Stimulated activated naive CD8-positive, alpha-beta T cell treated with anti-CD3 and anti-CD28 coated beads, Interleukin-15, amount 100 ng/mL, for 72 hours (primary cell): ENCODE measurements at regions not wholly inside any gene's neighbourhood (a gene's known extent, or its start where the extent isn't known, plus 50 kb on each side); places are given as distances from the start of the nearest gene placed in this dataset.

Experiments
- ATAC-seq: fragments of 150-1000 bp; cut with Tn5 transposase; 2 replicates; pipeline ENCODE4 v1.10.0; 2021; ENCODE audit warnings: mild to moderate bottlenecking, moderate library complexity
- DNase-seq, 2 donors: peaks; one replicate each; pipeline ENCODE4 v3.0.0; 2021 to 2022
- H3K27ac Mint-ChIP-seq, 2 donors: one replicate each; pipeline ENCODE4 v1.8.0; 2022; ENCODE audit warnings: mild to moderate bottlenecking in 2 of 2, mixed read lengths in 2 of 2, moderate library complexity in 2 of 2
- H3K27me3 Mint-ChIP-seq: one replicate; pipeline ENCODE4 v1.8.0; 2022; ENCODE audit warnings: mixed read lengths
- H3K4me1 Mint-ChIP-seq: one replicate; pipeline ENCODE4 v1.8.0; 2022; ENCODE audit warnings: mild to moderate bottlenecking, mixed read lengths
- H3K4me3 Mint-ChIP-seq, 2 donors: one replicate each; pipeline ENCODE4 v1.8.0; 2022; ENCODE audit warnings: mild to moderate bottlenecking in 2 of 2, mixed read lengths in 2 of 2, moderate library complexity in 1 of 2
- H3K9me3 Mint-ChIP-seq, 2 donors: one replicate each; pipeline ENCODE4 v1.8.0; 2022; ENCODE audit warnings: mixed read lengths in 2 of 2

GRCh38 chr1:63230722-63231121 lies 91.6 kb upstream of the FOXD3 start:
- no peak overlapping the region for H3K4me3 Mint-ChIP-seq
- ATAC-seq (no peak), DNase-seq (no peak)
- no peak overlapping the region for H3K27ac Mint-ChIP-seq
- peaks cover 0 to 3% of the 10 kb centered on the region in 2 donors for H3K9me3 Mint-ChIP-seq
- H3K27me3 Mint-ChIP-seq, result peaks cover 15% of the 10 kb centered on the region
- H3K4me1 Mint-ChIP-seq, result no peaks in the 10 kb centered on the region

- DNase-seq (no peak), ATAC-seq (no peak)
- peaks cover 0 to 3% of the 10 kb centered on the region in 2 donors for H3K9me3 Mint-ChIP-seq
- no peaks in the 10 kb centered on the region for H3K4me1 Mint-ChIP-seq
- H3K27me3 Mint-ChIP-seq, result no peaks in the 10 kb centered on the region
- no peak overlapping the region for H3K27ac Mint-ChIP-seq
- no peak overlapping the region for H3K4me3 Mint-ChIP-seq
Observed at GRCh38 chr1:63238721-63239120, 83.6 kb upstream of the FOXD3 start.

DNA sequence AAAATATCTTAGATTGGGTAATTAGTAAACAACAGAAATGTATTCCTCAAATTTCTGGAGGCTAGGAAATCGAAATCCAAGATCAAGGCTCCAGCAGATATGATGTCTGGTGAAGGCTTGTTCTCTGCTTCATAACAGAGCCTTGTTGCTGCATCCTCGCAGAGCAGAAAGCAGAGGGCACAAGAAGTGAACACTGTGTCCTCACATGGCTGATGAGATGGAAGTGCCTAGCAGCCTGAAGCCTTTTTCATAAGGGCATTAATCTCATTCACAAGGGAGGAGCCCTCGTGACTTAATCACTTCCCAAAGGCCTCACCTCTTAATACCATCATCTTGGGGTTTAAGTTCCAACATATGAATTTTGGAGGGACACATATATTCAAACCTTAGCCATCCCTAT lies 77.2 kb upstream of the FOXD3 start:
- H3K27ac Mint-ChIP-seq, result no peak overlapping the region
- DNase-seq (no peak), ATAC-seq (no peak)
- H3K4me1 Mint-ChIP-seq, result no peaks in the 10 kb centered on the region
- no peak overlapping the region for H3K4me3 Mint-ChIP-seq
- peaks cover 0 to 3% of the 10 kb centered on the region in 2 donors for H3K9me3 Mint-ChIP-seq
- no peaks in the 10 kb centered on the region for H3K27me3 Mint-ChIP-seq

DNA sequence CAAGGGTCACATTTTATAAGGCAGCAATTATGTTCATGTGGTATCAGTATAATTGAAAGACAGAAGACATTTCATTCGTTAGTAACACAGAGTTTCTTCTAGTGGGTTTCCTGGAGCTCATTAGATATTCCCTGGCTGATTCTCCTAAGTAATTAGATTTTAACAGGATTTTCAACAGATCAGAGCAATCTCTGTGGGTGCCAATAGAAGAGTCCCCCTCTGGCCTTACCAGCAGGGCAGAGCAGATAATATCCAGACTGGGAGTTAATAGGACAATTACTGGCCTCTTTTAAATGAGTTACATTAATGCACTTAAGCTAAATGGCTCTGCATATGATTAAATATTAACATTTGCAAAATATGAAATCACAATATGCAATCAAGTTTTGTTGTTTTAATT lies 74.2 kb upstream of the FOXD3 start:
- no peak overlapping the region for H3K27ac Mint-ChIP-seq
- H3K9me3 Mint-ChIP-seq, result peaks cover 0 to 3% of the 10 kb centered on the region in 2 donors
- no peaks in the 10 kb centered on the region for H3K27me3 Mint-ChIP-seq
- DNase-seq (no peak), ATAC-seq (no peak)
- no peak overlapping the region for H3K4me3 Mint-ChIP-seq
- no peaks in the 10 kb centered on the region for H3K4me1 Mint-ChIP-seq

DNA sequence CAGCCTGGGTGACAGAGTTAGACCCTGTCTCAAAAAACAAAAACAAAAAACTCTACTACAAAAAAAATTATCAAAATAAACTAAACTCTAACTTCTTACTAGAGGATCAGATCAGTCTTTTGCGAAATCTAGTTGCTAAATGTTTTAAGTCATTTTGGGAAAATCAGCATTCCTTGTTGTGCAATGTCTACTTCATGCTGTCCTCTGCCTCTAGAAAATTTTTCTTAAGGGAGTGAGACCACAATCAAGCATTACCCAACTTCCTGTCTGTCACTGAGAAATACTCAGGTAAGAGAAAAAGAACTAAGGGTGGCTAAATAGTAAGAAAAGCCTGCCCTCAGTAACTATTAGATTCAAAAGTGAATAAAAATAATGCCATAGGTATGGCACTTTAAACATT lies 67.2 kb upstream of the FOXD3 start:
- no peak overlapping the region for H3K4me3 Mint-ChIP-seq
- H3K9me3 Mint-ChIP-seq, result no peaks in the 10 kb centered on the region
- H3K4me1 Mint-ChIP-seq, result no peaks in the 10 kb centered on the region
- DNase-seq (no peak), ATAC-seq (no peak)
- H3K27me3 Mint-ChIP-seq, result peaks cover 10% of the 10 kb centered on the region
- H3K27ac Mint-ChIP-seq, result no peak overlapping the region

GRCh38 chr1:63261736-63262458 lies 60.5 kb upstream of the FOXD3 start:
- H3K4me1 Mint-ChIP-seq, result no peaks in the 10 kb centered on the region

DNA sequence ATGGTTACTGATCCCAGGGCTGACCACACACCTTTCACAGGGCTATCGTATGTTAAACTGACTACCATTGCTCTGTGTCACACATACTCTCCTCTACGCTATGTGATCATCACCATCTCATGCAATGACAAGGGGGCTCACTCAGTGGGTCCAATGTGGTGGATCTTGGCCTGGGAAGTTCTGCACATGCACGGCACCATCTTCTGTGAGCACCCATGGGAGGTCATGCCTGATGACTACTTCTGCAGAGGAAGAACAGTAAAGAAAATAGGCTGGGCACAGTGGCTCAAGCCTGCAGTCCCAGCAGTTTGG lies 60.0 kb upstream of the FOXD3 start:
- no peak overlapping the region for H3K27ac Mint-ChIP-seq
- peaks cover 36% of the 10 kb centered on the region for H3K27me3 Mint-ChIP-seq
- no peak for ATAC-seq
- no peaks in the 10 kb centered on the region for H3K9me3 Mint-ChIP-seq
- DNase-seq, result no peak
- no peak overlapping the region for H3K4me3 Mint-ChIP-seq
- H3K4me1 Mint-ChIP-seq, result no peaks in the 10 kb centered on the region

More at GRCh38 chr1:63261736-63262458, 60.5 kb upstream of the FOXD3 start:
- no peak overlapping the region for H3K27ac Mint-ChIP-seq
- H3K27me3 Mint-ChIP-seq, result peaks cover 40% of the 10 kb centered on the region
- no peak overlapping the region for H3K4me3 Mint-ChIP-seq
- DNase-seq (no peak), ATAC-seq (no peak)
- H3K9me3 Mint-ChIP-seq, result no peaks in the 10 kb centered on the region

- no peak for DNase-seq
- ATAC-seq, result no peak
- H3K27me3 Mint-ChIP-seq, result peaks cover 39% of the 10 kb centered on the region
- no peaks in the 10 kb centered on the region for H3K9me3 Mint-ChIP-seq
- no peaks in the 10 kb centered on the region for H3K4me1 Mint-ChIP-seq
- no peak overlapping the region for H3K4me3 Mint-ChIP-seq
- no peak overlapping the region for H3K27ac Mint-ChIP-seq
Observed at GRCh38 chr1:63264161-63264560, 58.2 kb upstream of the FOXD3 start.

DNA sequence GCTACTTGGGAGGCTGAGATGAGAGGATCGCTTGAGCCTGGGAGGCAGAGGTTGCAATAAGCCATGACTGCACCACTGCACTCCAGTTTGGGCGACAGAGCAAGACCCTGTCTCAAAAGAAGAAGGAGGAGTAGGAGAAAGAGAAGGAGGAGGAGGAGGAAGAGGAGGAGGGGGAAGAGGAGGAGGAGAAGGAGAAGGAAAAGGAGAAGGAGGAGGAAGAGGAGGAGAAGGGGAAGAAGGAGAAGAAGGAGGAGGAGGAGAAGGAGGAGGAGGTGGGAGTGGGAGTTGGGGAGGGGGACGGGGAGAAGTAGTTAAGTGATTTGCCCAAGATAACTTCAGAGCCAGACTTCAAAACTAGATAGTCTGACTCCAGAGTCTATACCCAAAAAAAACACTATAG lies 55.5 kb upstream of the FOXD3 start:
- no peak for DNase-seq
- H3K27ac Mint-ChIP-seq, result no peak overlapping the region
- no peak overlapping the region for H3K4me3 Mint-ChIP-seq
- H3K27me3 Mint-ChIP-seq, result peaks cover 38% of the 10 kb centered on the region
- no peak for ATAC-seq
- H3K4me1 Mint-ChIP-seq, result no peaks in the 10 kb centered on the region
- no peaks in the 10 kb centered on the region for H3K9me3 Mint-ChIP-seq

GRCh38 chr1:63268876-63269275 lies 53.5 kb upstream of the FOXD3 start:
- no peaks in the 10 kb centered on the region for H3K9me3 Mint-ChIP-seq
- DNase-seq (no peak), ATAC-seq (no peak)
- no peak overlapping the region for H3K4me3 Mint-ChIP-seq
- no peak overlapping the region for H3K27ac Mint-ChIP-seq
- peaks cover 31% of the 10 kb centered on the region for H3K27me3 Mint-ChIP-seq
- H3K4me1 Mint-ChIP-seq, result no peaks in the 10 kb centered on the region

DNA sequence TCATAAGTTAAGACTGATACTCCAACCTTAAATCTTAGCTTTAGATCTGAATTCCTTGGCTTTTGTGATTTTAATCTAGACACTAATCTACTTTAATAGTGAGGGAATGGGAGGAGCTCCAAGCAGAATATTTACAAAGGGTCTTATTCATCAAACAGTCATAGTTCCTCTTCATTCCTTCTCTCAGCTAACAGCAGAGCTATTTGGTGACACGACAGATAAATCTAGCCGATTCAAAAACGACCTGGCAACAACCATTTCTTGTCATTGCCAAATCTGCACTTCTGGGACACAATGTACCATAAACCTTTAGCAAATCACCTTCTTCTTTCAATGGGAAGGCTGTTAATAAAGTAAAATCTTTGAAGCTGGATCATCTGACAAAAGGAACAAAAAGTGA lies 52.8 kb upstream of the FOXD3 start:
- H3K4me3 Mint-ChIP-seq, result no peak overlapping the region
- no peak for ATAC-seq
- H3K9me3 Mint-ChIP-seq, result no peaks in the 10 kb centered on the region
- DNase-seq, result no peak
- H3K4me1 Mint-ChIP-seq, result no peaks in the 10 kb centered on the region
- H3K27ac Mint-ChIP-seq, result no peak overlapping the region
- peaks cover 32% of the 10 kb centered on the region for H3K27me3 Mint-ChIP-seq
